ENCODE measurements at regions not wholly inside any gene's neighbourhood (a gene's known extent, or its start where the extent isn't known, plus 50 kb on each side); places are given as distances from the start of the nearest gene placed in this dataset.
"Not testable (repeated sequence)": the region's sequence is repeated elsewhere in the genome, so short reads cannot be mapped to it uniquely, and the experiment has no call there.

DNA sequence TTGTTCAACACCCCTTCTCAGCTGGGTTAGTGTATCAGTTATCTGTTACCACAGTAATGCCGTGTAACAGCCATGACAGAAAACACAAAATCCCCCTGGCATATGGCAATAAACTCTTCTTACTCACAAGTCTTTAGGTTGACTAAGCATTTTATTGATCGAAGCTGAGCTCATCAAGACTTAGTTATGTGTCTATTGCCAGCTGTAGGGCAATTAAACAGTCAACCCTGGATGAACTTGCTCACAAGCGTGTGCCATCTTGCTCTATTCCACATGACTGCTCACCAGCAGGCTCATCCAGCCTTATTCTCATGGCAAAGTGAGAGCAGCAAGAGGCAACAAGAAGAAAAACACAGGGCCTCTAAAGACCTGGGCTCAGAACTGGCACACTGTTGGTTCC lies 333.8 kb upstream of the PTBP2 start:
- no peak for DNase-seq

DNA sequence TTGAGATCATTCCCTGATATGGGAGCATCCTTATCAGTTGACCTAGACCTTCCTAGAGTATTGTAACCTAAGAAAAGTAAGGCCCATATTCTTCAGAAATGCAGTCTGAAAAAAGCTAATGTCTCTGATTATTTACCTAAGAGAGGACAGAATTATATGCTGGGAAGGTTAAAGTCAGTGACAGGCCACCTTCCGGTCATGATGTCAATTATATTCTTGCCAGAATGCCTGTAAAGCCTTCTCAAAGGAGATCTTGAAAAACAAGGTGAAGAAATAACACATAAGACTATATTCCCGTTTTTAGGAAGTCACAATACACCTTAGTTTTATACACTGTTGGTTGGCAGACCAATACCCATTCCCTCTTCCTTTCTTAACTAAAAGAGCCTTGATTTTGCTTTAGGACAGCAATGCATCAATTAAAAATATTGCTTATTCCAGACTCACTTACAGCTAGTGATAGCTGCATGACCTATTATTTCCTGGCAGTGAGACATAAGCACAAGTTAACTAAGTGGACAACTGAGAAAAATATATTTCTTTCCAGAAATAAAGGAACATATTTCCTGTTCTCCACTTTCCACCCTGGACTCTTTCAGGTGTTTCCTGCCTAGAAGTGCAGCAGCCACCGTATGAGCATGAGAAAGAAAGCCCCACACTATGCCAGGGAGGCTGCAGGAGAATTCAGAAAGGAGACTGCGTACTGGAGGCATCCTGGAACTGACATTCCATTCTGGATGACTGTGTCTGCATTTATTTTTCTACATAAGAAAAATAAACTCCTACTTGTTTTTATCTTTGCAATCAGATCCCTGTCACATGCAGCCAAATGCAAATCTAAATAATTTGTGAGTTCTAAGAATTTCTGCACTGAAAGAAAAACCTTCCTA lies 332.9 kb upstream of the PTBP2 start:
- no peak for DNase-seq

DNA sequence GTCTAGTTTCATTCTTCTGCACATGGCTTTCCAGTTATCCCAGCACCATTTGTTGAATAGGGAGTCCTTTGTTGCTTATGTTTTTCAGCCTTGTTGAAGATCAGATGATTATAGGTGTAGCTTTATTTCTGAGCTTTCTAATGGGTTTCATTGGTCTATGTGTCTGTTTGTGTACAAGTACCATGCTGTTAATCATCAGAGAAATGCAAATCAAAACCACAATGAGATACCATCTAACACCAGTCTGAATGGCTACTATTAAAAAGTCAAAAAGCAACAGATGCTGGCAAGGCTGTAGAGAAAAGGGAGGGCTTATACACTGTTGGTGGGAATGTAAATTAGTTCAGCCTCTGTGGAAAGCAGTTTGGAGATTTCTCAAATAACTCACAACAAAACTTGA lies 321.5 kb upstream of the PTBP2 start:
- no peak for DNase-seq

DNA sequence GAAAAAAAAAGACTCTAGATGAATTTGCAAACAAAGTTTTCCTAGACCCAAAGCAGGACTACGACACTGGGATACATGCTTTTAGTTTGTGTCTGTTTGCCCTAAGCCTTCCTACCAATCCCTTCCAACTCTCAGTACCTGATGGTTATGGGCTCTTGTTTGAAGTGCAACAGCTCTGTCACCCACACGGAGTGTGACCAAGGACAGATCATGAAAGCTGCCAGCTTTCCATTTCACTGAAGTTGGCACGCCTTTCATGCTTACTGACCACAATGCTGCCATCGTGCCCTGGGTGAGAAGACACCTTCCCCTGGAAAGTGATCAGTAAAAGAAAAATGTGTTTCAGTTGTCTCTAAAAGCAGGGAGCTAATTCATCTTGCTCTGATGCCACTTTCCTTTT lies 312.5 kb upstream of the PTBP2 start:
- no peak for DNase-seq

DNA sequence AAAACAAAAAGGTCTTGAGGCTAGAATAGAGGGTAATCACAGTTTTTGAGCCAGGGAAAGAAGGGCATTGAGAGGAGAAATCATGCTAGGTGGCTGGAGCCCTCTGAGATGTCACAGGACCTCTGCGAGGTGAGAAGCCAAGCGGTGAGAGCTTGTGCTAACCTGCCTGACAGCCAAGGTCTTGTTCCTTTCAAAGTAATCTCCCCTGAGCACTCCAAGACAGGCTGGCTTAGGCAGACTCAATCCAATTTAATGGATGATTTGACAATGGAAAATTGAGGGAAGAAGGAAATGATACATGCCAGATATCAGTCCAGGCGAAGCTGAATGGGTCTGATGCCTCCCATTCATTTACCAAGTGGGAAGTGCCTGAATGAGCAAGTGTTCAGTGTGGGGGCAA lies 311.9 kb upstream of the PTBP2 start:
- no peak for DNase-seq

DNA sequence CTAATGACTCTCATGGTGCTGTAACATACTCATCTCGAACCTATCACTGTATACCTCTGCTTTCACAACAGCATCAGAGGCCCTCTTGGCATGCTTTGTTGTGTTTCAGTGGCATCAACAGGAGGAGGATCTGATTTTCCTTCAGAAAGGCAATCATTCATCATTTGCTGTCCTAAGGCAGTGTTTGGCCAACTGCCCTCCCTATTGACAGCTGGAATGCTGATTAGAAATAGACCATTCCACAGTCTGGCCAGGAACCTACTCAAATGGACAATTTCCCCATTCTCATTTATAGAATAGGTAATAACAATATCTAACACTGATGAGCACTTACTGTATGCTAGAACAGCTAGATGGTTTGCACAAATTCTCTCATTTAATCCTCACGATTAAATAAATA lies 310.6 kb upstream of the PTBP2 start:
- DNase-seq = no peak

DNA sequence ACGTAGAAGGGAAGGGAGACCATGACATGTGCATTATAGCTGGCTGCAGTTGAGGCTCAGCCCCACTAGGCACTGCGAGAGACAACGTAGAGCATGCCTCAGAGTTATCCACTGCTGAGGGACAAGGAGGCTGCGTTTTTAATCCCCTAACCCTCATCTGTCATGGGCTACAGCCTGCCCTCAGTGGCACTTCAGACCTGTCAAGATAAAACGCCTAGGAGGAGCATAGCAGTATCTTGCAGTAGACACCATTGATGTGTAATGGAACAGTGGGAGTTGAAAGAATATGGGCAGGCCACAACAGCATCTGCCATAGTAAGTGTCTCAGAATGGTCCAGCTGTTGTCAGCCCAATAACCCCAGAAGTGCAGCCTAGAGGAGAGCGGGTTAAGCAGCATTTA lies 307.0 kb upstream of the PTBP2 start:
- DNase-seq = no peak

DNA sequence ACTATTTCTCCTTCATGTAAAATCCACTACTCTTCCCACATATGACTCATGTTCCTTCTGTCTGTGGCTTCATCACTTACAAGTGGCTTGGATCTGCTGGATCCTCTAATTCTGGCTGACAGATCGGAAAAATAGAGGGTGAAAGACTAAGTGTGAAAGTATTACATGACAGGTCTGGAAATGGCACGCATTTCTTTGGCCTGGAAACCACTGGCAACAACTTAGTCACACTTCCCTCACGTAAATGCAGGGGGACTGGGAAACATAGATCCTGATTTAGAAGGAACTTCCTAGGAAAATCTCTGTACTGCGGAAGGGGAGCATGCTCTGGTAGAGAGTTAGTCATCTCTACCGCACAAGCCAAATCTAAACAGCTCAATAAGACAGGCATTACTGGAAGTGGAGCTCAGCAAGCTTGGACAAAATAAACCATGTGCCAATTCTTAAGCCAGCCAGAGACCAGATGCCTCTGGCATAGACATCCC lies 305.4 kb upstream of the PTBP2 start:
- DNase-seq = no peak

DNA sequence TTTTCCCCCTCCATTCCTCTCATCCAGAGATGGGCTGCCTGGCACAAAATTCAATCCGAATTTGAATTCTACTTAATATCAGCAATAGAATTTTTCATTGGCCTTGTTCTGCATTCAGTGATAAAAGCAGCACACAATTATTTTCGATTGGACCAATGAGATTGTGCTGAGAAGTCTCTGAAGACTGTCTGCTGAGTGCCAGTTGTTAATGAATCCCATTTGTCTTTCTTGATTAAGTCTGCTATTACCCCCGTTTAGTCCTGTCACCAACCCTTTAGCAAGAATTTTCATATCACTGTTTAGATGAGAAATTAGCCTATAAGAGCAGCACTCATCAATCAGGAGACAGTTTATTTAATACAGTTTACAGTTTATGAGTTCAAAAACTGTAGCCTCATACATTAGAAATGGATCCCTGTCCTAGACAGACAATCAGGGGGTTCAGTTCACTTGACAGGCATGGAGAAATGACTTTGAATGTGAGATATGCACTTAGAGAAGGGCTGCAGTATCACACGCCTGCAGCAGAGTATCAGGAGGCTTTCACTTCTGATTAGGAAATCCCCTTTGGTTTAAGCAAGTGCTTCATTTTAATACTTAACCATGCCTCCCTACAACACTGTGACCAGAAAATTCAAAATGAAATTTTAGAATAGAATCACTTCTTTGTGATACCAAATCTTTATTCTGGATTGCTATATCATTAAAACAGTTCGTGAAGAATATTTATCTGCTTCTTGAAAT lies 304.7 kb upstream of the PTBP2 start:
- DNase-seq = no peak

DNA sequence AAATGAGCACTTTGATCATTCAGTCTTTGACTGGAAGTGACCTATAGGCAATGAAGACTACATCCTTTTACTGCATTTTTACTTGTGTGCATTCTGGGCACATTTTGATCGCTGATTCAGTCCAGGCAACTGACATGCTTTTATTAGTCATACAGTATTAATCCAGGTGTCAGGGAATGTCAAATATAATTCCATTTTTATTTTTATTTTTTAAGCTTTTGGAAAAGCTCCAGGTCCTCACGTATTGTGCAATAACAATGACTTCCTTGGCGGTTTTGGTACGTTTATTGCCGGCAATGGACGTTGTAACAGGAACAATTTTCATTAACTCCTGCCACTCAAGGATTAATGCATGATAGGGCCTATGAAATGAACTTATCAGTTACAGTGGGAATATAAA lies 302.6 kb upstream of the PTBP2 start:
- DNase-seq = no peak

DNA sequence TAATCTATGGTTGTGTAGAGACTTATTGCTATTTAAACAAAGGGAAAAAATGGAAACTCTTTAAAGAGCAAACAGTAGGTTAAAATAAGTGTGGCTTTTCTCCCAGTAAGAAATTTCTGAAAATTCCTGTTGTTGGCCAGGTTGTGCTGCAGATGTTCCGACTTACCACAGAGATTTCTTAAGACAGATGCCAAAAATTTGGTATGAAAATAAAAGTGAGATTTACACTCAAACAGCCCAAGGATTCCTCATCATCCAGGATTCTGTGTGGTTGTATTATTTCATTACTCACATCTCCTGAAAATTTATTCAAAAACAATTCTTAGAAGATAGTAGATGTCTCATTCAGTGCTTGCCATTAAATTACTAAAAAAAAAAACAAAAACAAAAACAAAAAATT lies 296.7 kb upstream of the PTBP2 start:
- DNase-seq = no peak

DNA sequence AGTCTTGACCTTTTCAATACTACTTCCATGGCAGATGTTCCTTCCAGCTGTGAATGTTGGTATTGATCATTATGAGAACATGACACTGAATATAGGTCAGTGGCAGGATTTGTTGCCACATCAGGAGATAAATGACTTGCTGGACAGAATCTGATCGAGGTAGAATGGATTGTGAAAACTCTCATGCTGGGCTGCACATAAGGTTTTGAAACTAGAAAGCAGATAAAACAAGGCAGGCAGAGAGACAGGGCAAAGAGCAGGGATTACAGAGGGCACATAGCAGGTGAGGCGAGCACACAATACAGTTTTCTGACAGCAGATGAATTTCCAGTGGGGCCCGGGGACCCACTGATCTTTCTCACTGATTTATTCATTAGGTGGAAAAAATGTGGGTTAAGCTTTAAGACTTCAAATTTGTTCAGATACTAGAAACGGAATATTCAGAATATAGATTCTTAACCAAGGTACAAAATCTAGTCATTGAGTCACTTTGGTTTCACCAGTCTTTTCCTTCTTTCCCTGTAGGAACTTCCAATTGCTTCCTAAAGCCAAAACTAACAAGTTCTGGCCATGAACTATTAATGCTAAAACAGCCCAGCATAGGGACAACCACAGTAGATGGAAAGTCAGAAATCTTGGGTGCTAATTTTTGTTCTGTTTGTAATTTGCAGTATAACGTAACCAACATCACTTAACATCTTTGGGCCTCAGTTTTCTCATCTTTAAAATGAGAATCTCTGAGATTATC lies 296.0 kb upstream of the PTBP2 start:
- DNase-seq = no peak

DNA sequence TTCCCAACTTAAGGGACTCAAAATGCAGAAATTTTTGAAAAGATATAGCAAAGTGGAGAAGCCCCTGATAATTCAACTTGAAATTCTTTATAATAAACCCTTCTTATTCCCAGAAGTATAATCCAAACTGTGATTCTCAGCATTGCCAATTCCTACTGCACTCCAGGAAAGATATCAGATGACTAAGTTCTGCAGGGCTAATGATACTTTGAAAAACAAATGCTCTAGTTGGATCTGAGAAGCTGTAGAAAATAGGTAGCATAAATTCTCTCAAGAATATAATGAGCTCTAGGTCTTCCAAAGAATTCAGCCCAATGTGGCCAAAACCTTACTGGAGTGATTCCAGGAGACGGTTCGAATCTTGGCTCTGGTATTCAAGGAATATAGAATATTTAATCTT lies 294.0 kb upstream of the PTBP2 start:
- no peak for DNase-seq

DNA sequence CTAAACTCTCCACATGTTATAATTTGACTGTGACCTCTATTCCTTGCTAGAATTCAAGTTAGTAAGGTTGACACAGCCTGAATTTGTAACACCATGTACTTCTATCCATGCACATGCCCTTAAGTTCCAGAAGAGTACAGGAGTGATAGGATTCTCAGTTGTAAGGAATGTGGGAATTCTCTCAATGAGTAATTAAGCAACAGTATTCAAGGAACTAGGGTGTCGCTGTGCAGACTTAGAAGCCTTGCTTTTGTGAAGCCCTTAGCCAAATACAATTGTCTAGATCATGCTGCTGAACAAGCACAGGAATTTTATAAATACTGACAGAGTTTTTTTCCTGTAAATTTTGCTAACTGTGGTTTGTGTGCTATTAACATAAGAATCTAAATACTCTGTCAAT lies 276.3 kb upstream of the PTBP2 start:
- DNase-seq = no peak

DNA sequence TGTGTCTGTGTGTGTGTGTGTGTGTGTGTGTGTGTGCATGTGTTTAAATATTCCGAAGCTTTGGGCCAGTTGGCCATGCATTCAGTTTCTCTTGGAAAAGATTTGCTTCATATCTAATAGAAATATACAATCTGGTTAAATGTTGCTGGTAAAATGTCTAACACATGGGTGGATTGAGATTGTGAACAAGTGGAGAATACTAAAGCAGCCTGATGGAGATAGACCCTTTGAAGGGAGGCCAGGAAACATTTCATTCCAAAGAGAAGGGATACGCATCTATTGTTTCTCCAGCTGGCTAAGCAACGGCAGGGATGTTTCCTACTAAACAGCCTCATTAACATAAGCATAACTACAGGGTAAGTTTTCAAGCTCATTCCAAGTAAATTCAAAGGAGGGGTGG lies 257.5 kb upstream of the PTBP2 start:
- DNase-seq = no peak

DNA sequence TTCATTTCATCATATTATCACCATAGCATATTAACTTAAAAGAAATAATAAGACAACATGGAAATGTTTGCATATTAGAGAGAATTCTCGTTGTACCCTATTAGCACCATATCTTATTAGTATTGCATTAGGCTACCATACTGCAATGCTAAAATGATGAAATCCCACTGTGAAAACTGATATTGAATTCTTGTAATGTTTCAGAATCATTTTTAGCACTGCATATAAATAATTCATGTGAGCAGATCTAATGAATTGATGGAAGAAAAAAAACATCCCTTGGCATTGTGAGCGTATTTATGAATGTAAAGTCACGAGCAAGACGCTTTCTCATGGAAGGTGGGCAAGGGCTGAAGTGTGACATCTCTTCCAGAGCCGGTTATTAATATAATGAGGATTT lies 257.1 kb upstream of the PTBP2 start:
- DNase-seq = no peak

DNA sequence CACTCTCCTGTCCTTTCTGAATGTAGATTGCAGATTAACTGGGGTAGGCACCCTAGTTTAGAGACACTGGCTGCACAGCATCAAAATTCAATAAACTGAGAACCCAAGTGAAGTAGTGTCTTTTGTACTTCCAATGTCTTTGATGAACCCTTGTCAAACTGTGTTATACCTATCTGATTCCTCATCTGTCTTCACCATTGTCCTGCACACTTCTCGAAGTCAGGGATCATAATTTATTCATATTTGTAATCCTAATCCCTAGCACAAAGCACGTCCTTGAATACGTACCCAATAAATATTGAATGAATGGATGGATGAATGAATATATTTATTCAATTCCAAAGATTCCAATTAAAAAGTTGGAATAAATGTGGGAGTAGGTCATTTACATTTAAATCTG lies 256.6 kb upstream of the PTBP2 start:
- DNase-seq = no peak

DNA sequence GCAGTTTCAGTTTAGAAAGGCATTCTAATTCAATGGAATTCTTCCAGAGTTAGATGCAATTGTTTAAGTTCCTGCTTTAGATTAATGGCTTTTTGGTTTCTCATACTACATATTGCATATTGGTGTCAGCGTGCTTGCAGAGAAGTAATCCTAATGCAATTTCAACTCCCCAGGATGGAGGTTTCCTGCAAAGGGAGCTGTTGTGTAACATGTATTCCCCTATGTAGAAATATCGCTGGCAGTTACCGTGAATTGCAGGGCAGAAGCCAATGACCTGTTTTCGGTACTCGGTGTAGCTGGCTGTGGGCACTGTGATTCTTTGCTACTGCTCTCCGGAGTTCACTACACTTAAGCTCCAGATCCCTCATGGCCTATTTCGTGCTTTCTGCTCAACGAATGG lies 256.1 kb upstream of the PTBP2 start:
- no peak for DNase-seq

DNA sequence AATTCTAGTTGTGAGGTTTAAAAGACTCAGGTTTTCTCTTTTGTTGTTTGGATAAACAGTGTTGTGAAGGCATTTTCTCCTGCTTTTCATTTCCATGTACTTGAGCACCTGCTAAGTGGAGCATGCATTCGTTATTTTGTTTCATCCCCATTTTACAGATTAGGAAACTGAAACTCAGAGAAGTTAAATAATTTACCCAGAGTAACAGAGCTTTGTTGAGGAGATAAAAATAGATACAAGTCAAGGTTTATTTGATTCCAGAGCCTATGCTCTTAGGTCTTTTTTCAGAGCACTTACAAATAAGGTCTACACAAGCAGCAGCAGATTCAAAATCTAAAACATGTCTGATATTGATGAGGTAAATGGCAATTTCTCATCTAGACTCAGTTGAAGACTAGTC lies 254.7 kb upstream of the PTBP2 start:
- no peak for DNase-seq

DNA sequence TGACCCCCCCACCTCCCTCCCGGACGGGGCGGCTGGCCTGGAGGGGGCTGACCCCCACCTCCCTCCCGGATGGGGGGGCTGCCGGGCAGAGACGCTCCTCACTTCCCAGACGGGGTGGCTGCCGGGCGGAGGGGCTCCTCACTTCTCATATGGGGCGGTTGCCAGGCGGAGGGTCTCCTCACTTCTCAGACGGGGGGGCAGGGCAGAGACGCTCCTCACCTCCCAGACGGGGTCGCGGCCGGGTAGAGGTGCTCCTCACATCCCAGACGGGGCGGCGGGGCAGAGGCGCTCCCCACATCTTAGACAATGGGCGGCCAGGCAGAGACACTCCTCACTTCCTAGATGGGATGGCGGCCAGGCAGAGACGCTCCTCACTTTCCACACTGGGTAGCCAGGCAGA lies 251.9 kb upstream of the PTBP2 start:
- DNase-seq = not testable (repeated sequence)

DNA sequence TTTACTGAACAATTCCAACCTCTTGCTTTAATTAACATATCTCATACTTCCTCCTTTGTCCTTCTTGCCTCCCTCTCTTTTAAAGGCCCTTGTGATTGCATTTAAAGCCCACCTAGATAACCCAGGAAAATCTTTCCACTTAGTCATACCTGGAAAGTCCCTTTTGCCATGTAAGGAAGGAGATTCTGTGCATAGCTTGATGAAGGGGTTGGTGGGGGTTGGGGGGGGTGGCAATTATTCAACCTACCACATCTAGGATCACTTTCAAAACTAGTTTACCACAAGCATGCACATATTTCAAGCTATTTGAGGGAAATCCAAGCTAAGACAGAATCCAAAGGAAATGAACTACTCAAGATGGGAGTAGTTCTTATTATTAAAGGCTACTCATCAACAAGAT lies 249.1 kb upstream of the PTBP2 start:
- DNase-seq = no peak

DNA sequence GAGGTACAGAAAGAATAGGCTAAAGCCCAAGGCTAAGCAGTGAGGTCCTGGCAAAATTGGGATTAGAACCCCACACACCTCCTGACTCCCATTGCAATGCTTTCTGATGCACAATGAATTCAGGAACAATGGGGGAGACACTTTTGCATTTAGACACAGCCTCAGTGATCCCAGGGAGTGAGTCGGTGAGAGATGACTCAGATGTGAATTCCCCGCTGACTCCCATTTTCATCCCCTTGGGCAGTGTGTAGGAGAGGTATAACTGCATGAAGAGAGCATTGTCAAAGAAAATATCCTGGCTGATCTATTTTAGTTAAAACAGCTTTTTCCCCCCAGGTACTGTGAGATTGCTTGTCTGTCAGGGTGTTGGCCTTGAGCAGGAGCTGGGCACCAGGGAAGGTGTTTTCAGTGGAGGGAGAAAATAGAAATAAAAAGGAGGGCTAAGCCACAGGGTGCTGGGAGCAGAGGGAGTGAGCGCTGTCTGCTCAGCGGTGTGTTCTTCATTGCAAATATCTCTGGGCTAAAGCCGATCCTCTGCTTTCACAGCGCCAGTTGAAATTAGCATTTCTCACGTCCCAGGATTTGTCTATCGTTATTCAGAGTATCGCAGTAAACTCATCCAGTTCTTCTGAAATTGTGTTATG lies 247.7 kb upstream of the PTBP2 start:
- no peak for DNase-seq
